ENCODE measurements at regions not wholly inside any gene's neighbourhood (a gene's known extent, or its start where the extent isn't known, plus 50 kb on each side); places are given as distances from the start of the nearest gene placed in this dataset.

GRCh38 chr6:167479901-167480648 is 155.2 kb downstream of the TTLL2 start (continued):
- TF ChIP-seq HDGF (IDR thresholded peaks at IDR 0.05) (no peak), PTTG1 (tag; IDR thresholded peaks at IDR 0.05; ENCODE audit: low read depth) (no peak), TAF1 (IDR thresholded peaks at IDR 0.05; ENCODE audit: control insufficient read depth, extremely low read depth, insufficient read depth, low read length, severe bottlenecking) (no peak), NFE2 (IDR thresholded peaks at IDR 0.05; ENCODE audit: low read depth) (no peak), ZNF830 (CRISPR knock-in tag; IDR thresholded peaks at IDR 0.05) (no peak), NR0B1 (IDR thresholded peaks at IDR 0.05; ENCODE audit: partially characterized antibody) (no peak), CBX8 (IDR thresholded peaks at IDR 0.05; ENCODE audit: borderline replicate concordance, extremely low read depth, low read depth, low read length, poor library complexity, severe bottlenecking) (no peak), TSHZ1 (CRISPR knock-in tag; IDR thresholded peaks at IDR 0.05) (no peak), ZNF707 (CRISPR knock-in tag; conservative IDR thresholded peaks at IDR 0.05) (no peak), FOXO4 (CRISPR knock-in tag; IDR thresholded peaks at IDR 0.05) (no peak)
